Upper lobe of left lung (tissue), 6 donors: ENCODE measurements at regions not wholly inside any gene's neighbourhood (a gene's known extent, or its start where the extent isn't known, plus 50 kb on each side); places are given as distances from the start of the nearest gene placed in this dataset.

Experiments
- ATAC-seq, 2 donors: fragments of 200-7000 bp; cut with Tn5 transposase; one replicate each; pipeline ENCODE4 v1.9.1; 2022; ENCODE audit warnings: mild to moderate bottlenecking in 2 of 2, moderate library complexity in 2 of 2; ENCODE audit not compliant: low FRiP score in 2 of 2
- DNase-seq, 2 donors: peaks; one replicate each; pipeline ENCODE4 v3.0.0-alpha.2; 2019 to 2020
- H3K27ac ChIP-seq, 4 donors: fragments of 200-600 bp; sonication (generic); one replicate each; pipeline ENCODE4 v1.5.1; 2016 to 2019
- H3K27me3 ChIP-seq, 4 donors: fragments of 200-600 bp; sonication (generic); one replicate each; pipeline ENCODE4 v1.5.1; 2017 to 2019
- H3K36me3 ChIP-seq, 4 donors: fragments of 200-600 bp; sonication (generic); one replicate each; pipeline ENCODE4 v1.5.1; 2016 to 2019
- H3K4me1 ChIP-seq, 4 donors: fragments of 200-600 bp; sonication (generic); one replicate each; pipeline ENCODE4 v1.5.1; 2018 to 2019
- H3K4me3 ChIP-seq, 4 donors: fragments of 200-600 bp; sonication (generic); one replicate each; pipeline ENCODE4 v1.5.1; 2017 to 2019; ENCODE audit warnings: mild to moderate bottlenecking in 2 of 4, moderate library complexity in 1 of 4
- H3K9me3 ChIP-seq, 4 donors: fragments of 200-600 bp; sonication (generic); one replicate each; pipeline ENCODE4 v1.5.1; 2018 to 2019
- CTCF ChIP-seq, 6 experiments: fragments of 450-650 bp in 4 of 6; fragments of 200-600 bp in 2 of 6; sonication (generic) in 2 of 6; IDR thresholded peaks; one replicate each; pipeline ENCODE4 v1.5.1; 2016 to 2019; ENCODE audit warnings: antibody characterized with exemption in 6 of 6
- EP300 ChIP-seq, 4 donors: sonication (generic); formaldehyde crosslinking; IDR thresholded peaks; one replicate each; pipeline ENCODE4 v1.5.1; 2017; ENCODE audit warnings: antibody characterized with exemption in 4 of 4, control low read depth in 2 of 4
- POLR2A ChIP-seq, 4 donors: fragments of 450-650 bp; IDR thresholded peaks; one replicate each; pipeline ENCODE4 v1.5.1; 2016 to 2017; ENCODE audit warnings: antibody characterized with exemption in 4 of 4, mild to moderate bottlenecking in 2 of 4
- POLR2AphosphoS5 ChIP-seq, 2 donors: sonication (generic); formaldehyde crosslinking; IDR thresholded peaks; one replicate each; pipeline ENCODE4 v1.5.1; 2017; ENCODE audit warnings: antibody characterized with exemption in 2 of 2
- WGBS, 2 donors: methylation state at CpG; one replicate each; pipeline ENCODE4 v1.1.5; 2017 to 2018; 5-methylcytosine and 5-hydroxymethylcytosine counted together
- donor health status: DM: no; HTN: no; CAD: no; lungs with moderate emphysema.
- donor health status: DM: no; HTN: yes; CAD: no; lungs with severe emphysema.

- 80 to 92% methylated on average over 2 of the region's 2 CpGs for WGBS, 2 donors
- DNase-seq (no peak), ATAC-seq (no peak)
- H3K4me3 ChIP-seq: no peak overlapping the region
- no peaks in the 10 kb centered on the region for H3K27me3 ChIP-seq
- H3K4me1 ChIP-seq: no peaks in the 10 kb centered on the region
- TF ChIP-seq POLR2A (IDR thresholded peaks at IDR 0.05): no peak
- no peaks in the 10 kb centered on the region for H3K36me3 ChIP-seq
- no peak overlapping the region for H3K27ac ChIP-seq
- H3K9me3 ChIP-seq: no peaks in the 10 kb centered on the region
Measured at GRCh38 chr2:13015532-13016320, 299.0 kb downstream of the TRIB2 start.

- TF ChIP-seq EP300 (IDR thresholded peaks at IDR 0.05): no peak
- no peak for TF ChIP-seq POLR2A (IDR thresholded peaks at IDR 0.05)
- TF ChIP-seq CTCF (IDR thresholded peaks at IDR 0.05): no peak
- TF ChIP-seq POLR2AphosphoS5 (IDR thresholded peaks at IDR 0.05): no peak
- no peaks in the 10 kb centered on the region for H3K4me1 ChIP-seq
- no peak overlapping the region for H3K27ac ChIP-seq
- no peaks in the 10 kb centered on the region for H3K27me3 ChIP-seq
- 47 to 80% methylated on average over 2 of the region's 2 CpGs for WGBS, 2 donors
- H3K9me3 ChIP-seq: no peaks in the 10 kb centered on the region
- DNase-seq (no peak), ATAC-seq (no peak)
- no peak overlapping the region for H3K4me3 ChIP-seq
- no peaks in the 10 kb centered on the region for H3K36me3 ChIP-seq
Measured at GRCh38 chr2:13018490-13018889, 301.8 kb downstream of the TRIB2 start.

- H3K27me3 ChIP-seq: no peaks in the 10 kb centered on the region
- H3K36me3 ChIP-seq: no peaks in the 10 kb centered on the region
- H3K4me1 ChIP-seq: no peaks in the 10 kb centered on the region
- H3K9me3 ChIP-seq: no peaks in the 10 kb centered on the region
- ATAC-seq (no peak), DNase-seq (no peak)
- TF ChIP-seq POLR2A (IDR thresholded peaks at IDR 0.05): no peak
- no peak for TF ChIP-seq CTCF (IDR thresholded peaks at IDR 0.05)
- TF ChIP-seq EP300 (IDR thresholded peaks at IDR 0.05): no peak
- TF ChIP-seq POLR2AphosphoS5 (IDR thresholded peaks at IDR 0.05): no peak
- 59 to 72% methylated on average over 3 of the region's 3 CpGs for WGBS, 2 donors
- no peak overlapping the region for H3K27ac ChIP-seq
- no peak overlapping the region for H3K4me3 ChIP-seq
Measured at GRCh38 chr2:13019781-13020180, 303.0 kb downstream of the TRIB2 start.

GRCh38 chr2:13020469-13020868 is 303.7 kb downstream of the TRIB2 start:
- WGBS, 2 donors: 71 to 83% methylated on average over 3 of the region's 3 CpGs
- ATAC-seq: no peak
- H3K27ac ChIP-seq: no peak overlapping the region
- no peak for TF ChIP-seq EP300 (IDR thresholded peaks at IDR 0.05)
- DNase-seq: no peak
- no peak overlapping the region for H3K4me3 ChIP-seq
- H3K9me3 ChIP-seq: no peaks in the 10 kb centered on the region
- H3K27me3 ChIP-seq: no peaks in the 10 kb centered on the region
- H3K36me3 ChIP-seq: no peaks in the 10 kb centered on the region
- no peaks in the 10 kb centered on the region for H3K4me1 ChIP-seq

- no peaks in the 10 kb centered on the region for H3K36me3 ChIP-seq
- DNase-seq: no peak
- TF ChIP-seq EP300 (IDR thresholded peaks at IDR 0.05): no peak
- no peak for TF ChIP-seq CTCF (IDR thresholded peaks at IDR 0.05)
- TF ChIP-seq POLR2A (IDR thresholded peaks at IDR 0.05): no peak
- no peak for TF ChIP-seq POLR2AphosphoS5 (IDR thresholded peaks at IDR 0.05)
- 49 to 50% methylated on average over 3 of the region's 3 CpGs for WGBS, 2 donors
- H3K4me1 ChIP-seq: no peaks in the 10 kb centered on the region
- no peaks in the 10 kb centered on the region for H3K9me3 ChIP-seq
- H3K27me3 ChIP-seq: no peaks in the 10 kb centered on the region
- H3K4me3 ChIP-seq: no peak overlapping the region
- no peak overlapping the region for H3K27ac ChIP-seq
- ATAC-seq: no peak
Measured at GRCh38 chr2:13021470-13021957, 304.8 kb downstream of the TRIB2 start.

GRCh38 chr2:13030606-13031005 is 313.9 kb downstream of the TRIB2 start:
- Histone ChIP-seq H3K27me3 (no peaks in the 10 kb centered on the region), H3K9me3 (no peaks in the 10 kb centered on the region), H3K27ac (no peak overlapping the region), H3K4me3 (no peak overlapping the region), H3K4me1 (no peaks in the 10 kb centered on the region), H3K36me3 (no peaks in the 10 kb centered on the region)
- DNase-seq (no peak), ATAC-seq (no peak)
- 88 to 95% methylated on average over 2 of the region's 2 CpGs for WGBS, 2 donors
- TF ChIP-seq POLR2A (IDR thresholded peaks at IDR 0.05) (no peak), POLR2AphosphoS5 (IDR thresholded peaks at IDR 0.05) (no peak), CTCF (IDR thresholded peaks at IDR 0.05) (no peak), EP300 (IDR thresholded peaks at IDR 0.05) (no peak)
